ENCODE measurements at regions not wholly inside any gene's neighbourhood (a gene's known extent, or its start where the extent isn't known, plus 50 kb on each side); places are given as distances from the start of the nearest gene placed in this dataset.

GRCh38 chr2:225164401-225165050 is 122.3 kb upstream of the DOCK10 start:
- ATAC-seq (no peak), DNase-seq (no peak)

GRCh38 chr2:225158360-225158759 is 116.1 kb upstream of the DOCK10 start:
- H3K27ac Mint-ChIP-seq, result no peak overlapping the region
- DNase-seq (no peak), ATAC-seq (no peak)
- H3K4me3 Mint-ChIP-seq, result no peak overlapping the region
- no peaks in the 10 kb centered on the region for H3K9me3 Mint-ChIP-seq (ENCODE audit: low read depth)
- H3K4me1 Mint-ChIP-seq, result no peaks in the 10 kb centered on the region
- no peaks in the 10 kb centered on the region for H3K27me3 Mint-ChIP-seq
- H3K36me3 Mint-ChIP-seq, result no peaks in the 10 kb centered on the region
- CTCF ChIA-PET, result interaction anchor here (0.7 kb wide), 1 partner anchor 528 kb away, joined by 3 read pairs; no protein-coding TSS in a partner anchor

More at GRCh38 chr2:225164401-225165050, 122.3 kb upstream of the DOCK10 start:
- H3K27ac Mint-ChIP-seq, result no peak overlapping the region
- no peak overlapping the region for H3K4me3 Mint-ChIP-seq
- no peaks in the 10 kb centered on the region for H3K9me3 Mint-ChIP-seq (ENCODE audit: low read depth)
- no peaks in the 10 kb centered on the region for H3K27me3 Mint-ChIP-seq
- no peaks in the 10 kb centered on the region for H3K4me1 Mint-ChIP-seq
- CTCF ChIA-PET, result no interaction called here
- H3K36me3 Mint-ChIP-seq, result no peaks in the 10 kb centered on the region

GRCh38 chr2:225156853-225157451 is 114.7 kb upstream of the DOCK10 start:
- Mint-ChIP-seq H3K4me1 (no peaks in the 10 kb centered on the region), H3K9me3 (ENCODE audit: low read depth) (peaks cover 2% of the 10 kb centered on the region), H3K27me3 (no peaks in the 10 kb centered on the region), H3K36me3 (no peaks in the 10 kb centered on the region), H3K27ac (no peak overlapping the region), H3K4me3 (no peak overlapping the region)
- CTCF ChIA-PET, result no interaction called here
- no peak for ATAC-seq
- DNase-seq, result no peak

- no peaks in the 10 kb centered on the region for H3K36me3 Mint-ChIP-seq
- H3K4me3 Mint-ChIP-seq, result no peak overlapping the region
- H3K4me1 Mint-ChIP-seq, result no peaks in the 10 kb centered on the region
- no peak for DNase-seq
- H3K27me3 Mint-ChIP-seq, result no peaks in the 10 kb centered on the region
- CTCF ChIA-PET, result no interaction called here
- ATAC-seq, result no peak
- no peak overlapping the region for H3K27ac Mint-ChIP-seq
- H3K9me3 Mint-ChIP-seq (ENCODE audit: low read depth), result no peaks in the 10 kb centered on the region
These were observed 98.5 kb upstream of the DOCK10 start for GRCh38 chr2:225140723-225141122.

GRCh38 chr2:225137971-225138370 is 95.7 kb upstream of the DOCK10 start:
- Mint-ChIP-seq H3K36me3 (no peaks in the 10 kb centered on the region), H3K9me3 (ENCODE audit: low read depth) (no peaks in the 10 kb centered on the region), H3K27ac (no peak overlapping the region), H3K4me3 (no peak overlapping the region), H3K4me1 (no peaks in the 10 kb centered on the region), H3K27me3 (no peaks in the 10 kb centered on the region)
- ATAC-seq, result no peak
- DNase-seq, result no peak
- CTCF ChIA-PET, result no interaction called here

GRCh38 chr2:225136552-225136951 is 94.3 kb upstream of the DOCK10 start:
- H3K27ac Mint-ChIP-seq, result no peak overlapping the region
- H3K4me1 Mint-ChIP-seq, result no peaks in the 10 kb centered on the region
- H3K27me3 Mint-ChIP-seq, result no peaks in the 10 kb centered on the region
- CTCF ChIA-PET, result no interaction called here
- no peak for DNase-seq
- H3K36me3 Mint-ChIP-seq, result no peaks in the 10 kb centered on the region
- H3K9me3 Mint-ChIP-seq (ENCODE audit: low read depth), result no peaks in the 10 kb centered on the region
- no peak for ATAC-seq
- H3K4me3 Mint-ChIP-seq, result no peak overlapping the region

GRCh38 chr2:225131898-225132297 is 89.6 kb upstream of the DOCK10 start:
- CTCF ChIA-PET, result no interaction called here
- DNase-seq (no peak), ATAC-seq (no peak)
- peaks cover 9% of the 10 kb centered on the region for H3K27me3 Mint-ChIP-seq
- H3K4me1 Mint-ChIP-seq, result no peaks in the 10 kb centered on the region
- H3K4me3 Mint-ChIP-seq, result no peak overlapping the region
- H3K36me3 Mint-ChIP-seq, result no peaks in the 10 kb centered on the region
- no peak overlapping the region for H3K27ac Mint-ChIP-seq
- no peaks in the 10 kb centered on the region for H3K9me3 Mint-ChIP-seq (ENCODE audit: low read depth)

GRCh38 chr2:225130093-225130492 is 87.8 kb upstream of the DOCK10 start:
- Mint-ChIP-seq H3K9me3 (ENCODE audit: low read depth) (no peaks in the 10 kb centered on the region), H3K4me1 (no peaks in the 10 kb centered on the region), H3K27ac (no peak overlapping the region), H3K4me3 (no peak overlapping the region), H3K36me3 (no peaks in the 10 kb centered on the region), H3K27me3 (peaks cover 9% of the 10 kb centered on the region)
- ATAC-seq (no peak), DNase-seq (no peak)
- CTCF ChIA-PET, result no interaction called here

- no peaks in the 10 kb centered on the region for H3K4me1 Mint-ChIP-seq
- H3K27me3 Mint-ChIP-seq, result peaks cover 9% of the 10 kb centered on the region
- no peak overlapping the region for H3K4me3 Mint-ChIP-seq
- H3K9me3 Mint-ChIP-seq (ENCODE audit: low read depth), result no peaks in the 10 kb centered on the region
- DNase-seq (no peak), ATAC-seq (no peak)
- no peak overlapping the region for H3K27ac Mint-ChIP-seq
- no peaks in the 10 kb centered on the region for H3K36me3 Mint-ChIP-seq
- CTCF ChIA-PET, result no interaction called here
These were observed 82.2 kb upstream of the DOCK10 start for GRCh38 chr2:225124311-225125017.

GRCh38 chr2:225122583-225123486 is 80.6 kb upstream of the DOCK10 start:
- H3K36me3 Mint-ChIP-seq, result no peaks in the 10 kb centered on the region
- H3K4me3 Mint-ChIP-seq, result no peak overlapping the region
- ATAC-seq (no peak), DNase-seq (no peak)
- H3K27ac Mint-ChIP-seq, result no peak overlapping the region
- peaks cover 3% of the 10 kb centered on the region for H3K27me3 Mint-ChIP-seq
- no peaks in the 10 kb centered on the region for H3K9me3 Mint-ChIP-seq (ENCODE audit: low read depth)
- no peaks in the 10 kb centered on the region for H3K4me1 Mint-ChIP-seq
- CTCF ChIA-PET, result interaction anchor here (0.7 kb wide), 1 partner anchor 341 kb away, joined by 3 read pairs; no protein-coding TSS in a partner anchor

GRCh38 chr2:225122007-225122406 is 79.7 kb upstream of the DOCK10 start:
- Mint-ChIP-seq H3K27me3 (no peaks in the 10 kb centered on the region), H3K9me3 (ENCODE audit: low read depth) (no peaks in the 10 kb centered on the region), H3K4me1 (peaks cover 4% of the 10 kb centered on the region), H3K27ac (no peak overlapping the region), H3K36me3 (no peaks in the 10 kb centered on the region), H3K4me3 (no peak overlapping the region)
- CTCF ChIA-PET, result no interaction called here
- DNase-seq (no peak), ATAC-seq (no peak)

- Mint-ChIP-seq H3K9me3 (ENCODE audit: low read depth) (no peaks in the 10 kb centered on the region), H3K4me1 (peaks cover 5% of the 10 kb centered on the region), H3K27ac (no peak overlapping the region), H3K4me3 (no peak overlapping the region), H3K36me3 (no peaks in the 10 kb centered on the region), H3K27me3 (no peaks in the 10 kb centered on the region)
- CTCF ChIA-PET, result no interaction called here
- DNase-seq (no peak), ATAC-seq (no peak)
These were observed 77.9 kb upstream of the DOCK10 start for GRCh38 chr2:225120186-225120585.

- peaks cover 5% of the 10 kb centered on the region for H3K4me1 Mint-ChIP-seq
- H3K4me3 Mint-ChIP-seq, result no peak overlapping the region
- no peaks in the 10 kb centered on the region for H3K9me3 Mint-ChIP-seq (ENCODE audit: low read depth)
- ATAC-seq, result no peak
- H3K27me3 Mint-ChIP-seq, result no peaks in the 10 kb centered on the region
- CTCF ChIA-PET, result no interaction called here
- no peaks in the 10 kb centered on the region for H3K36me3 Mint-ChIP-seq
- no peak overlapping the region for H3K27ac Mint-ChIP-seq
- no peak for DNase-seq
These were observed 74.9 kb upstream of the DOCK10 start for GRCh38 chr2:225117051-225117716.
